ENCODE measurements at regions not wholly inside any gene's neighbourhood (a gene's known extent, or its start where the extent isn't known, plus 50 kb on each side); places are given as distances from the start of the nearest gene placed in this dataset.

- peak overlapping the region; percentile 59 to 61 for H3K27ac ChIP-seq
- peak in 2 of 4 experiments; percentile 39 to 45 for TF ChIP-seq CTCF (IDR thresholded peaks at IDR 0.05)
- TF ChIP-seq POLR2A (IDR thresholded peaks at IDR 0.05) = peak; percentile 41
- TF ChIP-seq POLR2AphosphoS5 (IDR thresholded peaks at IDR 0.05) = peak; percentile 87
- H3K4me3 ChIP-seq = peak overlapping the region; percentile 63 to 69
- H3K9me3 ChIP-seq = no peaks in the 10 kb centered on the region
- under 1% methylated on average over 60 of the region's 60 CpGs for WGBS
- no peaks in the 10 kb centered on the region for H3K36me3 ChIP-seq
- no peaks in the 10 kb centered on the region for H3K4me1 ChIP-seq (replicated peaks)
- no peaks in the 10 kb centered on the region for H3K27me3 ChIP-seq (replicated peaks; ENCODE audit: insufficient read depth)
- DNase-seq (ENCODE audit: low spot score) = peak; percentile 97
- intact Hi-C loops (cut with DNase I) = loop anchor here (10.0 kb wide), 1 partner anchor 130 kb away; no protein-coding TSS in a partner anchor
Observed at GRCh38 chr16:72664509-72665408, 383.2 kb downstream of the ZFHX3 start.

- Histone ChIP-seq H3K36me3 (no peaks in the 10 kb centered on the region), H3K4me3 (peak overlapping the region; percentile 63 to 69), H3K4me1 (replicated peaks) (no peaks in the 10 kb centered on the region), H3K9me3 (no peaks in the 10 kb centered on the region), H3K27ac (peak overlapping the region; percentile 59 to 61), H3K27me3 (replicated peaks; ENCODE audit: insufficient read depth) (no peaks in the 10 kb centered on the region)
- no peak for TF ChIP-seq CTCF (IDR thresholded peaks at IDR 0.05)
- no peak for TF ChIP-seq POLR2A (IDR thresholded peaks at IDR 0.05)
- TF ChIP-seq POLR2AphosphoS5 (IDR thresholded peaks at IDR 0.05) = no peak
- intact Hi-C loops (cut with DNase I) = loop anchor here (10.0 kb wide), 1 partner anchor 131 kb away; no protein-coding TSS in a partner anchor
- under 1% methylated on average over 18 of the region's 18 CpGs for WGBS
- no peak for DNase-seq (ENCODE audit: low spot score)
Observed at GRCh38 chr16:72664056-72664508, 383.8 kb downstream of the ZFHX3 start.

- no peaks in the 10 kb centered on the region for H3K36me3 ChIP-seq
- no peak overlapping the region for H3K27ac ChIP-seq
- intact Hi-C loops (cut with DNase I) = no loop called here
- DNase-seq (ENCODE audit: low spot score) = no peak
- 92% methylated on average over 5 of the region's 5 CpGs for WGBS
- no peak overlapping the region for H3K4me3 ChIP-seq
- H3K27me3 ChIP-seq (replicated peaks; ENCODE audit: insufficient read depth) = no peaks in the 10 kb centered on the region
- no peak for TF ChIP-seq POLR2A (IDR thresholded peaks at IDR 0.05)
- H3K4me1 ChIP-seq (replicated peaks) = no peaks in the 10 kb centered on the region
- no peaks in the 10 kb centered on the region for H3K9me3 ChIP-seq
Observed at GRCh38 chr16:72658888-72659717, 388.8 kb downstream of the ZFHX3 start.

GRCh38 chr16:72657791-72658190 is 390.1 kb downstream of the ZFHX3 start:
- H3K27me3 ChIP-seq (replicated peaks; ENCODE audit: insufficient read depth) = no peaks in the 10 kb centered on the region
- intact Hi-C loops (cut with DNase I) = no loop called here

More at GRCh38 chr16:72657791-72658190, 390.1 kb downstream of the ZFHX3 start:
- no peak for DNase-seq (ENCODE audit: low spot score)
- Histone ChIP-seq H3K4me3 (no peak overlapping the region), H3K36me3 (no peaks in the 10 kb centered on the region), H3K4me1 (replicated peaks) (no peaks in the 10 kb centered on the region), H3K27ac (no peak overlapping the region), H3K9me3 (no peaks in the 10 kb centered on the region)
- TF ChIP-seq POLR2A (IDR thresholded peaks at IDR 0.05) (no peak), CTCF (IDR thresholded peaks at IDR 0.05) (no peak), POLR2AphosphoS5 (IDR thresholded peaks at IDR 0.05) (no peak)
